ENCODE measurements at regions not wholly inside any gene's neighbourhood (a gene's known extent, or its start where the extent isn't known, plus 50 kb on each side); places are given as distances from the start of the nearest gene placed in this dataset.
A peak's percentile ranks its signal among the peaks of the same experiment; 100 is the strongest.

- peaks cover 12% of the 10 kb centered on the region for H3K4me1 ChIP-seq (ENCODE audit: insufficient read depth)
Measured at GRCh38 chr3:69688400-69688799, 50.9 kb upstream of the MITF start.

GRCh38 chr3:69687641-69688040, 51.6 kb upstream of the MITF start:
- Histone ChIP-seq H3K36me3 (replicated peaks; ENCODE audit: insufficient read depth, low read depth) (no peaks in the 10 kb centered on the region), H3K79me2 (no peaks in the 10 kb centered on the region), H4K20me1 (ENCODE audit: insufficient read depth, poor library complexity, severe bottlenecking) (no peaks in the 10 kb centered on the region), H3K9me2 (replicated peaks; ENCODE audit: insufficient read depth) (no peaks in the 10 kb centered on the region), H3K4me2 (no peak overlapping the region), H3K4me3 (no peak overlapping the region), H3K9me3 (ENCODE audit: low read depth) (no peaks in the 10 kb centered on the region), H2AFZ (no peak overlapping the region), H3K4me1 (ENCODE audit: insufficient read depth) (peaks cover 19% of the 10 kb centered on the region), H3K27ac (no peak overlapping the region), H3K27me3 (no peaks in the 10 kb centered on the region)
- 86% methylated on average over 5 of the region's 5 CpGs for WGBS (ENCODE audit: low lambda C conversion rate, missing lambda C conversion rate)
- TF ChIP-seq EZH2 (IDR thresholded peaks at IDR 0.05; ENCODE audit: borderline replicate concordance) (no peak), EZH2phosphoT487 (IDR thresholded peaks at IDR 0.05; ENCODE audit: low read depth, severe bottlenecking, unreplicated experiment) (no peak)
- TF ChIP-seq, protein P1, sequence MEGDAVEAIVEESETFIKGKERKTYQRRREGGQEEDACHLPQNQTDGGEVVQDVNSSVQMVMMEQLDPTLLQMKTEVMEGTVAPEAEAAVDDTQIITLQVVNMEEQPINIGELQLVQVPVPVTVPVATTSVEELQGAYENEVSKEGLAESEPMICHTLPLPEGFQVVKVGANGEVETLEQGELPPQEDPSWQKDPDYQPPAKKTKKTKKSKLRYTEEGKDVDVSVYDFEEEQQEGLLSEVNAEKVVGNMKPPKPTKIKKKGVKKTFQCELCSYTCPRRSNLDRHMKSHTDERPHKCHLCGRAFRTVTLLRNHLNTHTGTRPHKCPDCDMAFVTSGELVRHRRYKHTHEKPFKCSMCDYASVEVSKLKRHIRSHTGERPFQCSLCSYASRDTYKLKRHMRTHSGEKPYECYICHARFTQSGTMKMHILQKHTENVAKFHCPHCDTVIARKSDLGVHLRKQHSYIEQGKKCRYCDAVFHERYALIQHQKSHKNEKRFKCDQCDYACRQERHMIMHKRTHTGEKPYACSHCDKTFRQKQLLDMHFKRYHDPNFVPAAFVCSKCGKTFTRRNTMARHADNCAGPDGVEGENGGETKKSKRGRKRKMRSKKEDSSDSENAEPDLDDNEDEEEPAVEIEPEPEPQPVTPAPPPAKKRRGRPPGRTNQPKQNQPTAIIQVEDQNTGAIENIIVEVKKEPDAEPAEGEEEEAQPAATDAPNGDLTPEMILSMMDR (IDR thresholded peaks at IDR 0.05; ENCODE audit: poor library complexity): no peak
- DNase-seq (ENCODE audit: low spot score): no peak

More at GRCh38 chr3:69688400-69688799, 50.9 kb upstream of the MITF start:
- Histone ChIP-seq H3K79me2 (no peaks in the 10 kb centered on the region), H2AFZ (no peak overlapping the region), H3K27ac (no peak overlapping the region), H3K9me3 (ENCODE audit: low read depth) (no peaks in the 10 kb centered on the region), H3K36me3 (replicated peaks; ENCODE audit: insufficient read depth, low read depth) (no peaks in the 10 kb centered on the region), H3K4me3 (no peak overlapping the region), H3K9me2 (replicated peaks; ENCODE audit: insufficient read depth) (no peaks in the 10 kb centered on the region), H3K4me2 (no peak overlapping the region), H3K27me3 (no peaks in the 10 kb centered on the region), H4K20me1 (ENCODE audit: insufficient read depth, poor library complexity, severe bottlenecking) (no peaks in the 10 kb centered on the region)
- WGBS (ENCODE audit: low lambda C conversion rate, missing lambda C conversion rate): 53% methylated on average over 1 of the region's 1 CpG
- DNase-seq (ENCODE audit: low spot score): no peak
- TF ChIP-seq EZH2phosphoT487 (IDR thresholded peaks at IDR 0.05; ENCODE audit: low read depth, severe bottlenecking, unreplicated experiment) (no peak), EZH2 (IDR thresholded peaks at IDR 0.05; ENCODE audit: borderline replicate concordance) (no peak)
- TF ChIP-seq, protein P1 (IDR thresholded peaks at IDR 0.05; ENCODE audit: poor library complexity): no peak

DNA sequence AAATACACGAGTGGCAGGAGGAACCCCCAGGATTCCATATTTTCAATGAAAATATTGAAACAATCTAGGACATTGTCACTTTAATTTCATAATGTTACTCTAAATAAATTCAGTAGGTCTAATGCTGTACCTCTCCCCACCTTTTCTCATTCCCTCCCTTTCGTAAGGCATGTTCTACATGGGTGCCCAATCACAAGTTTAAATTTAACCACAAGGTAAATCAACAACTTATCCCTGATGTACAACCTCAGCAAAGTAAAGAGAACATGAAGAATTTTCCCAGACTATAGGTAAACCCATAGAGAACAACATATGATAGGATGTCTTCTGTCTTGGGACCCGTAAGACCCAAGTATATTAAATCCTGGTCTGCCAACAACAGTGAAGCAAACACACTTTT, 53.2 kb upstream of the MITF start:
- Histone ChIP-seq H4K20me1 (ENCODE audit: insufficient read depth, poor library complexity, severe bottlenecking) (no peaks in the 10 kb centered on the region), H3K79me2 (no peaks in the 10 kb centered on the region), H3K9me2 (replicated peaks; ENCODE audit: insufficient read depth) (no peaks in the 10 kb centered on the region), H3K9me3 (ENCODE audit: low read depth) (no peaks in the 10 kb centered on the region), H3K4me1 (ENCODE audit: insufficient read depth) (peaks cover 19% of the 10 kb centered on the region), H3K4me3 (no peak overlapping the region), H2AFZ (no peak overlapping the region), H3K27ac (peak overlapping the region; percentile 23), H3K4me2 (no peak overlapping the region), H3K36me3 (replicated peaks; ENCODE audit: insufficient read depth, low read depth) (no peaks in the 10 kb centered on the region), H3K27me3 (no peaks in the 10 kb centered on the region)
- TF ChIP-seq, protein P1 (IDR thresholded peaks at IDR 0.05; ENCODE audit: poor library complexity): no peak
- TF ChIP-seq EZH2 (IDR thresholded peaks at IDR 0.05; ENCODE audit: borderline replicate concordance) (no peak), EZH2phosphoT487 (IDR thresholded peaks at IDR 0.05; ENCODE audit: low read depth, severe bottlenecking, unreplicated experiment) (no peak)
- DNase-seq (ENCODE audit: low spot score): no peak
- WGBS (ENCODE audit: low lambda C conversion rate, missing lambda C conversion rate): 78% methylated on average over 3 of the region's 3 CpGs

All from hepatocyte (in vitro differentiated cells).